ENCODE measurements at regions not wholly inside any gene's neighbourhood (a gene's known extent, or its start where the extent isn't known, plus 50 kb on each side); places are given as distances from the start of the nearest gene placed in this dataset.

- no peak for TF ChIP-seq CTCF (IDR thresholded peaks at IDR 0.05; ENCODE audit: control extremely low read depth in 1 of 3, insufficient read depth in 1 of 3, low read depth in 1 of 3, low read length in 3 of 3)
- no peak for TF ChIP-seq FOSL1 (IDR thresholded peaks at IDR 0.05; ENCODE audit: insufficient read depth, low read depth, low read length)
- no peak for TF ChIP-seq HDAC6 (IDR thresholded peaks at IDR 0.05; ENCODE audit: low read depth, low read length)
Observed at GRCh38 chr3:94539937-94540336, 477.1 kb downstream of the NSUN3 start.

Measured in H1 (cell line).